Renal cortex interstitium (tissue), 11 donors: ENCODE measurements at regions not wholly inside any gene's neighbourhood (a gene's known extent, or its start where the extent isn't known, plus 50 kb on each side); places are given as distances from the start of the nearest gene placed in this dataset.

Source experiments
- DNase-seq, 11 donors: peaks; one replicate each; pipeline ENCODE4 v3.0.0-alpha.2; 2013; ENCODE audit warnings: low read depth in 9 of 11, low spot score in 4 of 11; ENCODE audit errors: extremely low read depth in 1 of 11

GRCh38 chr2:67272195-67272594 lies 124.9 kb upstream of the ETAA1 start:
- no peak for DNase-seq

- no peak for DNase-seq
Measured at GRCh38 chr2:67277450-67277849, 119.7 kb upstream of the ETAA1 start.

- DNase-seq: no peak
Measured at GRCh38 chr2:67281101-67281500, 116.0 kb upstream of the ETAA1 start.

- peak in 2 of 11 donors; percentile 15 to 29 for DNase-seq
Measured at GRCh38 chr2:67283641-67284040, 113.5 kb upstream of the ETAA1 start.

GRCh38 chr2:67286981-67287759 lies 110.0 kb upstream of the ETAA1 start:
- no peak for DNase-seq

- no peak for DNase-seq
Measured at GRCh38 chr2:67289271-67289670, 107.9 kb upstream of the ETAA1 start.

GRCh38 chr2:67289921-67290371 lies 107.2 kb upstream of the ETAA1 start:
- no peak for DNase-seq

GRCh38 chr2:67290451-67291290 lies 106.5 kb upstream of the ETAA1 start:
- DNase-seq: no peak

GRCh38 chr2:67294218-67294617 lies 102.9 kb upstream of the ETAA1 start:
- DNase-seq: no peak

- no peak for DNase-seq
Measured at GRCh38 chr2:67295406-67295805, 101.7 kb upstream of the ETAA1 start.

GRCh38 chr2:67295851-67296250 lies 101.3 kb upstream of the ETAA1 start:
- no peak for DNase-seq

- DNase-seq: no peak
Measured at GRCh38 chr2:67304300-67304890, 92.7 kb upstream of the ETAA1 start.

GRCh38 chr2:67309281-67309680 lies 87.9 kb upstream of the ETAA1 start:
- DNase-seq: no peak

GRCh38 chr2:67311536-67311935 lies 85.6 kb upstream of the ETAA1 start:
- DNase-seq: no peak

- DNase-seq: no peak
Measured at GRCh38 chr2:67312871-67313270, 84.3 kb upstream of the ETAA1 start.

GRCh38 chr2:67313536-67313935 lies 83.6 kb upstream of the ETAA1 start:
- DNase-seq: no peak

GRCh38 chr2:67318031-67318430 lies 79.1 kb upstream of the ETAA1 start:
- no peak for DNase-seq

- peak in 3 of 11 donors; percentile 18 to 39 (median 33) for DNase-seq
Measured at GRCh38 chr2:67318563-67318962, 78.6 kb upstream of the ETAA1 start.

GRCh38 chr2:67318993-67319481 lies 78.1 kb upstream of the ETAA1 start:
- DNase-seq: peak in 4 of 11 donors; percentile 15 to 42 (median 26)
